BJ (cell line): ENCODE measurements at regions not wholly inside any gene's neighbourhood (a gene's known extent, or its start where the extent isn't known, plus 50 kb on each side); places are given as distances from the start of the nearest gene placed in this dataset.

Experiments
- CTCF ChIA-PET: fragments of 350-600 bp; formaldehyde crosslinking; extraction: SDS; loops from one replicate; lab custom pipeline; 2021; ENCODE audit warnings: antibody characterized with exemption, inconsistent platforms; lab: Yijun Ruan, JAX
- POLR2A ChIA-PET: fragments of 300-600 bp; sonication (Branson Sonifier 250); formaldehyde crosslinking; extraction: SDS; loops from one replicate; lab custom pipeline; 2021; ENCODE audit warnings: antibody characterized with exemption; lab: Charles Lee
- DNase-seq: peaks from one replicate; pipeline ENCODE4 v3.0.0-alpha.2; 2011; ENCODE audit warnings: low read depth
- H3K27me3 ChIP-seq: 2 replicates; pipeline ENCODE4 v1.6.0; 2011; ENCODE audit warnings: low read length; ENCODE audit not compliant: control insufficient read depth, insufficient read depth
- H3K36me3 ChIP-seq: 2 replicates; pipeline ENCODE4 v1.5.1; 2011; ENCODE audit warnings: low read length; ENCODE audit not compliant: control insufficient read depth, insufficient read depth
- H3K4me3 ChIP-seq: 2 replicates; pipeline ENCODE4 v1.5.1; 2011; ENCODE audit warnings: low read depth, mild to moderate bottlenecking, control low read depth, low read length
- TF ChIP-seq, protein P1 (sequence below): IDR thresholded peaks from 2 replicates; pipeline ENCODE4 v1.5.1; 2011; ENCODE audit warnings: low read depth, mild to moderate bottlenecking, control low read depth, inconsistent platforms, low read length, moderate library complexity; ENCODE audit not compliant: insufficient read depth

GRCh38 chr5:175230299-175230698 lies 213.7 kb downstream of the DRD1 start:
- ChIA-PET POLR2A (no interaction called here), CTCF (no interaction called here)
- DNase-seq, result no peak
- Histone ChIP-seq H3K4me3 (no peak overlapping the region), H3K36me3 (no peaks in the 10 kb centered on the region), H3K27me3 (no peaks in the 10 kb centered on the region)
- TF ChIP-seq, protein P1, sequence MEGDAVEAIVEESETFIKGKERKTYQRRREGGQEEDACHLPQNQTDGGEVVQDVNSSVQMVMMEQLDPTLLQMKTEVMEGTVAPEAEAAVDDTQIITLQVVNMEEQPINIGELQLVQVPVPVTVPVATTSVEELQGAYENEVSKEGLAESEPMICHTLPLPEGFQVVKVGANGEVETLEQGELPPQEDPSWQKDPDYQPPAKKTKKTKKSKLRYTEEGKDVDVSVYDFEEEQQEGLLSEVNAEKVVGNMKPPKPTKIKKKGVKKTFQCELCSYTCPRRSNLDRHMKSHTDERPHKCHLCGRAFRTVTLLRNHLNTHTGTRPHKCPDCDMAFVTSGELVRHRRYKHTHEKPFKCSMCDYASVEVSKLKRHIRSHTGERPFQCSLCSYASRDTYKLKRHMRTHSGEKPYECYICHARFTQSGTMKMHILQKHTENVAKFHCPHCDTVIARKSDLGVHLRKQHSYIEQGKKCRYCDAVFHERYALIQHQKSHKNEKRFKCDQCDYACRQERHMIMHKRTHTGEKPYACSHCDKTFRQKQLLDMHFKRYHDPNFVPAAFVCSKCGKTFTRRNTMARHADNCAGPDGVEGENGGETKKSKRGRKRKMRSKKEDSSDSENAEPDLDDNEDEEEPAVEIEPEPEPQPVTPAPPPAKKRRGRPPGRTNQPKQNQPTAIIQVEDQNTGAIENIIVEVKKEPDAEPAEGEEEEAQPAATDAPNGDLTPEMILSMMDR, result no peak

GRCh38 chr5:175226506-175226905 lies 217.5 kb downstream of the DRD1 start:
- no peak for DNase-seq
- no peaks in the 10 kb centered on the region for H3K36me3 ChIP-seq
- no peaks in the 10 kb centered on the region for H3K27me3 ChIP-seq
- POLR2A ChIA-PET, result no interaction called here
- TF ChIP-seq, protein P1, result no peak
- no peak overlapping the region for H3K4me3 ChIP-seq
- CTCF ChIA-PET, result no interaction called here

GRCh38 chr5:175223291-175223690 lies 220.7 kb downstream of the DRD1 start:
- ChIA-PET CTCF (no interaction called here), POLR2A (no interaction called here)
- no peak for DNase-seq
- Histone ChIP-seq H3K36me3 (no peaks in the 10 kb centered on the region), H3K4me3 (no peak overlapping the region), H3K27me3 (no peaks in the 10 kb centered on the region)
- TF ChIP-seq, protein P1, result no peak

GRCh38 chr5:175222621-175223020 lies 221.4 kb downstream of the DRD1 start:
- DNase-seq, result no peak
- ChIA-PET CTCF (no interaction called here), POLR2A (no interaction called here)
- TF ChIP-seq, protein P1, result no peak
- H3K36me3 ChIP-seq, result no peaks in the 10 kb centered on the region
- no peak overlapping the region for H3K4me3 ChIP-seq
- H3K27me3 ChIP-seq, result no peaks in the 10 kb centered on the region

DNA sequence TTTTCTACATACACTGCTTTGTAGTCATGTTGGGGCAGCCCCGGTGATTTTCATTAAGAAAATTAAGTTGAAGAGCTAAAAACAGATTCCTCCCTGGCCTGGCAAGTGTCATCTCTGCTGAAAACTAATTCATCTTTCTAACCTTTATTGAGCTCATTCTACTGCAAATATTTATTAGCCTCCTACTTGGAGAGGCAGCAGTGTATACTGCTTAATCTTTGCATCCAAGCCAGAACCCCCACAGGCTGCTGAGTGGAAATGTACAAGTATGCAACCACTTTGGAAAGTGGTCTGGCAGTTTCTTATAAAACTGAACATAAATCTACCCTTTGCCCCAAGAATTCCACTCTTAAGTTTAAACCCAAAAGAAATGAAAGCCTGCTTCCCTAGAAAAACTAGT lies 223.4 kb downstream of the DRD1 start:
- H3K36me3 ChIP-seq, result no peaks in the 10 kb centered on the region
- no peak for DNase-seq
- H3K4me3 ChIP-seq, result no peak overlapping the region
- TF ChIP-seq, protein P1, result no peak
- POLR2A ChIA-PET, result no interaction called here
- no peaks in the 10 kb centered on the region for H3K27me3 ChIP-seq
- CTCF ChIA-PET, result no interaction called here
